MM.1S (cell line): ENCODE measurements at regions not wholly inside any gene's neighbourhood (a gene's known extent, or its start where the extent isn't known, plus 50 kb on each side); places are given as distances from the start of the nearest gene placed in this dataset.

Source experiments
- DNase-seq: peaks from one replicate; pipeline ENCODE4 v3.0.0-alpha.2; 2015
- H2AFZ ChIP-seq: fragments of 300-600 bp; sonication (generic); 2 replicates; pipeline ENCODE4 v1.6.0; 2016; ENCODE audit warnings: antibody characterized with exemption, low read length
- H3F3A ChIP-seq: fragments of 300-600 bp; sonication (generic); 2 replicates; pipeline ENCODE4 v1.6.1; 2016; ENCODE audit warnings: mild to moderate bottlenecking, antibody characterized with exemption, low read length, moderate library complexity, mixed read lengths; ENCODE audit not compliant: insufficient read depth
- H3K27ac ChIP-seq: fragments of 300-600 bp; sonication (generic); 2 replicates; pipeline ENCODE4 v1.5.1; 2016; ENCODE audit warnings: mild to moderate bottlenecking, low read length
- H3K27me3 ChIP-seq: fragments of 300-600 bp; sonication (generic); replicated peaks from 2 replicates; pipeline ENCODE4 v1.6.0; 2016; ENCODE audit warnings: low read length; ENCODE audit not compliant: insufficient read depth
- H3K36me3 ChIP-seq: fragments of 300-600 bp; sonication (generic); replicated peaks from 2 replicates; pipeline ENCODE4 v1.6.1; 2016; ENCODE audit warnings: mild to moderate bottlenecking, low read length, mixed read lengths; ENCODE audit not compliant: insufficient read depth
- H3K4me1 ChIP-seq: fragments of 300-600 bp; sonication (generic); 2 replicates; pipeline ENCODE4 v1.6.1; 2016; ENCODE audit warnings: low read length, mixed read lengths
- H3K4me2 ChIP-seq: fragments of 300-600 bp; sonication (generic); 2 replicates; pipeline ENCODE4 v1.6.0; 2016; ENCODE audit warnings: low read depth, low read length
- H3K4me3 ChIP-seq: fragments of 300-600 bp; sonication (generic); 2 replicates; pipeline ENCODE4 v1.5.1; 2016; ENCODE audit warnings: low read length, mixed read lengths
- H3K79me2 ChIP-seq: fragments of 300-600 bp; sonication (generic); 2 replicates; pipeline ENCODE4 v1.6.1; 2016; ENCODE audit warnings: mixed run types, low read length, mixed read lengths
- H3K9ac ChIP-seq: fragments of 300-600 bp; sonication (generic); 2 replicates; pipeline ENCODE4 v1.6.1; 2016; ENCODE audit warnings: low read length, mixed read lengths
- H3K9me2 ChIP-seq: fragments of 300-600 bp; sonication (generic); replicated peaks from 2 replicates; pipeline ENCODE4 v1.6.1; 2016; ENCODE audit warnings: mild to moderate bottlenecking, low read length, mixed read lengths; ENCODE audit not compliant: insufficient read depth
- H3K9me3 ChIP-seq: fragments of 300-600 bp; sonication (generic); replicated peaks from 2 replicates; pipeline ENCODE4 v1.6.1; 2016; ENCODE audit warnings: mild to moderate bottlenecking, low read length, mixed read lengths; ENCODE audit not compliant: insufficient read depth
- H4K20me1 ChIP-seq: fragments of 300-600 bp; sonication (generic); 2 replicates; pipeline ENCODE4 v1.6.1; 2016; ENCODE audit warnings: mild to moderate bottlenecking, low read length, moderate library complexity, mixed read lengths; ENCODE audit not compliant: insufficient read depth
- EZH2 ChIP-seq: fragments of 300-600 bp; sonication (generic); optimal IDR thresholded peaks from 2 replicates; pipeline ENCODE3; 2017; ENCODE audit warnings: low read depth, mild to moderate bottlenecking, antibody characterized with exemption, low read length, mixed read lengths
- EZH2phosphoT487 ChIP-seq: fragments of 300-600 bp; sonication (generic); IDR thresholded peaks from 2 replicates; pipeline ENCODE4 v1.6.1; 2018; ENCODE audit warnings: antibody characterized with exemption, low read length
- TF ChIP-seq, protein P1 (sequence below): fragments of 300-600 bp; sonication (generic); IDR thresholded peaks from 2 replicates; pipeline ENCODE4 v1.5.1; 2016; ENCODE audit warnings: antibody characterized with exemption, low read length, mixed read lengths

DNA sequence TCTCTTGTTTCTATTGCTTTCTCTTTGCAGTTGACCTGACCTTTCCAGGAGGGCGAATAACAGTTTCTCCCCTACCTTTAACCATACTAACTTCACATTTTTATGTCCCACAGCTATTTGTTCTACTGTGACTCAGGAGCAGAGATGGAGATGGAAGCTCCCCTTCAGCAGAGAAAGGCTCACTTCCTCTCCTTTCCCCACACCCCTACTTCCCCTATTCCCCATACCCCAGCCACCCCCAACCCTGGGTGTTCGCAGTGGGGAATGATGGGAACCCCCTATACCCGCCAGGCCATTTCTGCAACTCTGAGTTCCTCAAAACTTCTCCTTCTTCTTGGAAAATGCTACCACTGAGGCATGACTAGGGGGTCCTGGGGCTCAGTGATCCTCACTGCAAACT is 285.4 kb upstream of the MGAT5 start:
- Histone ChIP-seq H3K9ac (no peak overlapping the region), H3K27ac (no peak overlapping the region), H3K4me3 (no peak overlapping the region), H3F3A (no peaks in the 10 kb centered on the region), H3K79me2 (no peaks in the 10 kb centered on the region), H4K20me1 (no peaks in the 10 kb centered on the region), H3K9me2 (no peaks in the 10 kb centered on the region), H3K27me3 (no peaks in the 10 kb centered on the region), H3K9me3 (no peaks in the 10 kb centered on the region), H3K36me3 (no peaks in the 10 kb centered on the region), H2AFZ (no peak overlapping the region), H3K4me2 (no peak overlapping the region), H3K4me1 (no peaks in the 10 kb centered on the region)
- TF ChIP-seq EZH2 (no peak), EZH2phosphoT487 (no peak)
- TF ChIP-seq, protein P1, sequence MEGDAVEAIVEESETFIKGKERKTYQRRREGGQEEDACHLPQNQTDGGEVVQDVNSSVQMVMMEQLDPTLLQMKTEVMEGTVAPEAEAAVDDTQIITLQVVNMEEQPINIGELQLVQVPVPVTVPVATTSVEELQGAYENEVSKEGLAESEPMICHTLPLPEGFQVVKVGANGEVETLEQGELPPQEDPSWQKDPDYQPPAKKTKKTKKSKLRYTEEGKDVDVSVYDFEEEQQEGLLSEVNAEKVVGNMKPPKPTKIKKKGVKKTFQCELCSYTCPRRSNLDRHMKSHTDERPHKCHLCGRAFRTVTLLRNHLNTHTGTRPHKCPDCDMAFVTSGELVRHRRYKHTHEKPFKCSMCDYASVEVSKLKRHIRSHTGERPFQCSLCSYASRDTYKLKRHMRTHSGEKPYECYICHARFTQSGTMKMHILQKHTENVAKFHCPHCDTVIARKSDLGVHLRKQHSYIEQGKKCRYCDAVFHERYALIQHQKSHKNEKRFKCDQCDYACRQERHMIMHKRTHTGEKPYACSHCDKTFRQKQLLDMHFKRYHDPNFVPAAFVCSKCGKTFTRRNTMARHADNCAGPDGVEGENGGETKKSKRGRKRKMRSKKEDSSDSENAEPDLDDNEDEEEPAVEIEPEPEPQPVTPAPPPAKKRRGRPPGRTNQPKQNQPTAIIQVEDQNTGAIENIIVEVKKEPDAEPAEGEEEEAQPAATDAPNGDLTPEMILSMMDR = no peak
- DNase-seq = no peak

- TF ChIP-seq, protein P1 = no peak
- no peak for TF ChIP-seq EZH2phosphoT487
- TF ChIP-seq EZH2 = no peak
- no peak overlapping the region for H3K4me2 ChIP-seq
- H3K9ac ChIP-seq = no peak overlapping the region
- peaks cover 9% of the 10 kb centered on the region for H3K4me1 ChIP-seq
- no peaks in the 10 kb centered on the region for H3K9me3 ChIP-seq
- H3K9me2 ChIP-seq = no peaks in the 10 kb centered on the region
- no peaks in the 10 kb centered on the region for H3K79me2 ChIP-seq
- H2AFZ ChIP-seq = no peak overlapping the region
- H3K4me3 ChIP-seq = no peak overlapping the region
- H3K27me3 ChIP-seq = no peaks in the 10 kb centered on the region
- no peaks in the 10 kb centered on the region for H4K20me1 ChIP-seq
- H3K36me3 ChIP-seq = no peaks in the 10 kb centered on the region
- no peak overlapping the region for H3K27ac ChIP-seq
- DNase-seq = no peak
- H3F3A ChIP-seq = no peaks in the 10 kb centered on the region
Measured at GRCh38 chr2:133970641-133971040, 283.2 kb upstream of the MGAT5 start.

DNA sequence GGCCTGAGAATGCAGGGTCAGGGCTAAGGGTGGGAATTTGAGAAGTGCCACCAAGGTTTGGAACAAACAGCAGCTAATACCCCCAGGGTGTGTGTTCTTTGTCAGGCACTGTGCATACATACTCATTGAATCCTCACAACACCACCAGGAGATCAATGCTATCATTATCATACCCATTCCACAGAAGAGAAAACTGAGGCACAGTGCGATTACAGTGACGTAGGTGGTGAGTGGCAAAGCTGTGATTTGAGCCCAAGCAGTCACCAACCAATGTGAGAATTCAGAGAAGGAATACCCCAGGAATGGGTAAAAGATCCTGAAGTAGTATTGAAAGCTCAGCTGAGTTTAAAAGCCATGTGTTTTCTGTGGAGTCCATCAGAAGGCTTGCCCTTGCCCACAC is 281.6 kb upstream of the MGAT5 start:
- H3K9me2 ChIP-seq = no peaks in the 10 kb centered on the region
- H3K27me3 ChIP-seq = no peaks in the 10 kb centered on the region
- no peak overlapping the region for H3K4me3 ChIP-seq
- H3K9ac ChIP-seq = no peak overlapping the region
- no peaks in the 10 kb centered on the region for H3K36me3 ChIP-seq
- no peak for DNase-seq
- TF ChIP-seq EZH2 (no peak), EZH2phosphoT487 (no peak)
- TF ChIP-seq, protein P1 = no peak
- no peak overlapping the region for H3K4me2 ChIP-seq
- H3K27ac ChIP-seq = no peak overlapping the region
- H2AFZ ChIP-seq = no peak overlapping the region
- no peaks in the 10 kb centered on the region for H3F3A ChIP-seq
- no peaks in the 10 kb centered on the region for H3K79me2 ChIP-seq
- H3K9me3 ChIP-seq = no peaks in the 10 kb centered on the region
- H4K20me1 ChIP-seq = no peaks in the 10 kb centered on the region
- peaks cover 25% of the 10 kb centered on the region for H3K4me1 ChIP-seq
